Sigmoid colon (tissue), 6 donors: ENCODE measurements at regions not wholly inside any gene's neighbourhood (a gene's known extent, or its start where the extent isn't known, plus 50 kb on each side); places are given as distances from the start of the nearest gene placed in this dataset.

Source experiments
- DNase-seq: peaks from one replicate; pipeline ENCODE4 v3.0.0-alpha.2; 2019
- H3K27ac ChIP-seq, 4 donors: fragments of 200-600 bp; sonication (generic); one replicate each; pipeline ENCODE4 v1.5.1; 2016 to 2019; ENCODE audit warnings: mild to moderate bottlenecking in 1 of 4
- H3K27me3 ChIP-seq, 3 donors: fragments of 200-600 bp; sonication (generic); one replicate each; pipeline ENCODE4 v1.5.1; 2019; ENCODE audit warnings: mild to moderate bottlenecking in 1 of 3
- H3K36me3 ChIP-seq, 4 donors: fragments of 200-600 bp; sonication (generic); one replicate each; pipeline ENCODE4 v1.5.1; 2016 to 2019
- H3K4me1 ChIP-seq, 4 donors: fragments of 200-600 bp; sonication (generic); one replicate each; pipeline ENCODE4 v1.5.1; 2017 to 2019
- H3K4me3 ChIP-seq, 4 donors: fragments of 200-600 bp; sonication (generic); one replicate each; pipeline ENCODE4 v1.5.1; 2017 to 2019; ENCODE audit warnings: mild to moderate bottlenecking in 2 of 4, moderate library complexity in 1 of 4
- H3K9me3 ChIP-seq, 4 donors: fragments of 200-600 bp in 3 of 4; sonication (generic) in 3 of 4; one replicate each; pipeline versions ENCODE4 v1.5.1 to v1.6.1; 2013 to 2019
- EP300 ChIP-seq, 4 donors: sonication (generic); formaldehyde crosslinking; IDR thresholded peaks; one replicate each; pipeline ENCODE4 v1.6.1; 2017; ENCODE audit warnings: antibody characterized with exemption in 4 of 4
- POLR2A ChIP-seq, 2 donors: fragments of 450-650 bp; IDR thresholded peaks; one replicate each; pipeline ENCODE4 v1.6.1; 2016; ENCODE audit warnings: antibody characterized with exemption in 2 of 2, mild to moderate bottlenecking in 2 of 2, moderate library complexity in 2 of 2
- POLR2AphosphoS5 ChIP-seq, 4 donors: sonication (generic); formaldehyde crosslinking; IDR thresholded peaks; one replicate each; pipeline ENCODE4 v1.6.1; 2017; ENCODE audit warnings: antibody characterized with exemption in 4 of 4
- WGBS, 2 donors: extraction: QIAGEN DNeasy Blood & Tissue Kit; methylation state at CpG; one replicate each; pipeline ENCODE4 v1.1.7; 2013; 5-methylcytosine and 5-hydroxymethylcytosine counted together
- intact Hi-C: fragments of 100-400 bp; cut with DNase I; formaldehyde crosslinking; loops from one replicate; pipeline ENCODE4 v1.15.1; 2023
- TF ChIP-seq, protein P1 (sequence below), 4 experiments: fragments of 450-650 bp in 3 of 4; fragments of 200-600 bp in 1 of 4; IDR thresholded peaks; one replicate each; pipeline ENCODE4 v1.5.1; 2016 to 2019; ENCODE audit warnings: antibody characterized with exemption in 4 of 4, mild to moderate bottlenecking in 3 of 4, moderate library complexity in 2 of 4
- donor health status: healthy with polysubstance abuse.
- donor health status: healthy.

DNA sequence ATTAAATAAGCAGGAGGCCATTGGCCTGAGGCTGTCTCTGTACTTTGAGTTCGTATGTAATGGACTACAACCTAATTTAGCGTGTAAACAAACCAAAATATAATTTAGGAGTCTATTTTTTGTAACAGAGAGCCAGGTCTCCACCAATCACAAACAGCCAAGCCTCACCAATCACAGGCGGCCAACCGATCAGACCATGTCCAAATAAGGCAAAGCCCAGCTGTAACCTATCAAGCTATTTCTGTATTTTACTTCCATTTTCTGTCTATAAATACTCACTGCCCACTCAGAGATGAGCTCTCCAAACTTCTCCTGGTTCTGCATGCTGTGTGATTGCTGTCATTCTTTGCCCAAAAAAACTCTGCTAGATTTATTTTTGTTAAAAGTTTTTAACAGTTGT lies 322.7 kb downstream of the NPIPA8 start:
- Histone ChIP-seq H3K9me3 (no peaks in the 10 kb centered on the region), H3K4me1 (no peaks in the 10 kb centered on the region), H3K4me3 (no peak overlapping the region), H3K27me3 (peaks cover 0 to 5% (median 0%) of the 10 kb centered on the region in 3 donors), H3K27ac (no peak overlapping the region), H3K36me3 (no peaks in the 10 kb centered on the region)
- no peak for TF ChIP-seq POLR2A (IDR thresholded peaks at IDR 0.05)
- no peak for TF ChIP-seq EP300 (IDR thresholded peaks at IDR 0.05)
- TF ChIP-seq POLR2AphosphoS5 (IDR thresholded peaks at IDR 0.05), result no peak
- TF ChIP-seq, protein P1, sequence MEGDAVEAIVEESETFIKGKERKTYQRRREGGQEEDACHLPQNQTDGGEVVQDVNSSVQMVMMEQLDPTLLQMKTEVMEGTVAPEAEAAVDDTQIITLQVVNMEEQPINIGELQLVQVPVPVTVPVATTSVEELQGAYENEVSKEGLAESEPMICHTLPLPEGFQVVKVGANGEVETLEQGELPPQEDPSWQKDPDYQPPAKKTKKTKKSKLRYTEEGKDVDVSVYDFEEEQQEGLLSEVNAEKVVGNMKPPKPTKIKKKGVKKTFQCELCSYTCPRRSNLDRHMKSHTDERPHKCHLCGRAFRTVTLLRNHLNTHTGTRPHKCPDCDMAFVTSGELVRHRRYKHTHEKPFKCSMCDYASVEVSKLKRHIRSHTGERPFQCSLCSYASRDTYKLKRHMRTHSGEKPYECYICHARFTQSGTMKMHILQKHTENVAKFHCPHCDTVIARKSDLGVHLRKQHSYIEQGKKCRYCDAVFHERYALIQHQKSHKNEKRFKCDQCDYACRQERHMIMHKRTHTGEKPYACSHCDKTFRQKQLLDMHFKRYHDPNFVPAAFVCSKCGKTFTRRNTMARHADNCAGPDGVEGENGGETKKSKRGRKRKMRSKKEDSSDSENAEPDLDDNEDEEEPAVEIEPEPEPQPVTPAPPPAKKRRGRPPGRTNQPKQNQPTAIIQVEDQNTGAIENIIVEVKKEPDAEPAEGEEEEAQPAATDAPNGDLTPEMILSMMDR (IDR thresholded peaks at IDR 0.05), result no peak
- no peak for DNase-seq
- 82 to 86% methylated on average over 4 of the region's 4 CpGs for WGBS, 2 donors
- intact Hi-C loops, result no loop called here

DNA sequence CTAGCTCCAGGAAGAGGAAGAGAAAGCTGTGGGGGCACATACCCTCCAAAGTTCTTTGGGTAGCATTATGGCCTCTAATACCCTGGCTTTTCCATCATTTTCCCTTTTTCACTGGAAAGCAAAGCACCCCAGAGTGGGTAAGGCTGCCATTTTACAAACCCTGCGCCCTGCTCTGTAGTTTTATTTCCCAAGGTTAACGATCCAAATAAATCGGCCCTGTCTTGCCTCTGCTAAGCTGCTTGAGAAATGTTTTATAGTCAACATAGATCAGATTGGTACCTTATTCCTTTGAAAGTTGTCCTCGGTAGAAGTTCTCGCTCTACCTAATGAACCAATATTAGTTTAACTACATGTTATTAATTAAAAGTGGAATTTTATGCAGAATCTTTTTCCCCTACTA lies 328.2 kb downstream of the NPIPA8 start:
- TF ChIP-seq EP300 (IDR thresholded peaks at IDR 0.05) (no peak), POLR2AphosphoS5 (IDR thresholded peaks at IDR 0.05) (no peak), POLR2A (IDR thresholded peaks at IDR 0.05) (no peak)
- TF ChIP-seq, protein P1 (IDR thresholded peaks at IDR 0.05), result no peak
- Histone ChIP-seq H3K27ac (no peak overlapping the region), H3K36me3 (no peaks in the 10 kb centered on the region), H3K27me3 (no peaks in the 10 kb centered on the region), H3K9me3 (no peaks in the 10 kb centered on the region), H3K4me1 (no peaks in the 10 kb centered on the region), H3K4me3 (no peak overlapping the region)
- intact Hi-C loops, result no loop called here
- 75 to 85% methylated on average over 5 of the region's 5 CpGs for WGBS, 2 donors
- no peak for DNase-seq

DNA sequence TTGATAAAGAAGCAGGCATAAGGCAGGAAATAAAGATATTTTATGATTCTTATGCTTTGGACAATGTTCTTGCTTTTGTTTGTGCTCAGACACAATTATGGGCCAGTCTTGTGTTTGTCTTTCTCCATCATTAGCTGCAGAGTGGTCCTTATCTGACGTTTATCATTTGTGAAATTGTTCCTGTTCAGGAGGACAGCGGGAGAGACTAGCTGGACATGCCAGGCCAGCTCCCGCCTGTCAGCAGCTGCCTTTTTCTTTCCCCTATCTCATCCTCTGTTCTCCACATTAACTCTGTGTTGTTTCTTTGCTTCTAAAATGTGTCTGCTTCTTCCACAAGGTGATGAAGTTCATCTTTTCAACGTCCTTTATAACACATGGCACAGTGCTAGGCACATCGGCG lies 333.5 kb downstream of the NPIPA8 start:
- DNase-seq, result no peak
- TF ChIP-seq, protein P1 (IDR thresholded peaks at IDR 0.05), result no peak
- no peak for TF ChIP-seq POLR2AphosphoS5 (IDR thresholded peaks at IDR 0.05)
- TF ChIP-seq EP300 (IDR thresholded peaks at IDR 0.05), result no peak
- no peak for TF ChIP-seq POLR2A (IDR thresholded peaks at IDR 0.05)
- H3K27me3 ChIP-seq, result no peaks in the 10 kb centered on the region
- H3K4me3 ChIP-seq, result no peak overlapping the region
- 69 to 73% methylated on average over 6 of the region's 6 CpGs for WGBS, 2 donors
- H3K4me1 ChIP-seq, result no peaks in the 10 kb centered on the region
- intact Hi-C loops, result no loop called here
- no peaks in the 10 kb centered on the region for H3K9me3 ChIP-seq
- H3K36me3 ChIP-seq, result no peaks in the 10 kb centered on the region
- H3K27ac ChIP-seq, result no peak overlapping the region

DNA sequence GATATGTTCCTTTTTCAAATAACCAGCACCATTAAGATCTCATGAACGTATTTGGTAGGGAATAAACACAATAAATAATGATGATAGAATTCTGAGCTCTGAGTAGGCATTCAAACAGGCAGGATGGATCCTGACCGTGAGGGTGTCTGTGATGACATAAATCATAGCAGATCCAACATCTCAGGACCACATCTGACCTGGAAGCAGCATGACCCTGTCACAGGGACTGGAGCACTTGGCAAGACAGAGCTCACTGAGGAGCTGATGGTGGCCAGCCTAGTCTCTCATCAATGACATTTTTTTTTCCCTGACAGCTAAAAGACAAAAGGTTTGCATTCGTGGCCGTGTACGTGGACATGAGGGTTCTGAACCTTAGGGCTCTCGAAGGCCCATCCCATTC lies 337.5 kb downstream of the NPIPA8 start:
- H3K36me3 ChIP-seq, result no peaks in the 10 kb centered on the region
- no peaks in the 10 kb centered on the region for H3K4me1 ChIP-seq
- no peak for DNase-seq
- no peak for TF ChIP-seq EP300 (IDR thresholded peaks at IDR 0.05)
- TF ChIP-seq POLR2AphosphoS5 (IDR thresholded peaks at IDR 0.05), result no peak
- no peak for TF ChIP-seq POLR2A (IDR thresholded peaks at IDR 0.05)
- TF ChIP-seq, protein P1 (IDR thresholded peaks at IDR 0.05), result no peak
- no peak overlapping the region for H3K27ac ChIP-seq
- no peak overlapping the region for H3K4me3 ChIP-seq
- no peaks in the 10 kb centered on the region for H3K9me3 ChIP-seq
- WGBS, 2 donors, result 78% methylated on average over 6 of the region's 6 CpGs
- intact Hi-C loops, result no loop called here
- no peaks in the 10 kb centered on the region for H3K27me3 ChIP-seq

DNA sequence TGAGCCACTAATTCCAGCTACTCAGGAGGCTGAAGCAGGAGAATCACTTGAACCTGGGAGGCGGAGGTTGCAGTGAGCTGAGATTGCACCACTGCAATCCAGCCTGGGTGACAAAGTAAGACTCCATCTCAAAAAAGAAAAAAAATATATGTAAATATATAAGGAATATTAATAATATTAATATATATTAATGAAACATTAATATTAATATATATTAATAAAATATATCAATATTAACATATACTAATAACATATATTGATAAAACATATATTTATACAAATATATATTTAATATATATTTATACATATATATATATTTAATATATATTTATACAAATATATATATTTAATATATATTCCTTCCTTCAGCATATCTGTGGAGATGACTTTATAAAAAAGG lies 338.0 kb downstream of the NPIPA8 start:
- DNase-seq, result no peak
- Histone ChIP-seq H3K4me3 (no peak overlapping the region), H3K4me1 (no peaks in the 10 kb centered on the region), H3K36me3 (no peaks in the 10 kb centered on the region), H3K27me3 (no peaks in the 10 kb centered on the region), H3K9me3 (no peaks in the 10 kb centered on the region), H3K27ac (no peak overlapping the region)
- WGBS, 2 donors, result 90 to 98% methylated on average over 1 of the region's 1 CpG
- intact Hi-C loops, result no loop called here
- TF ChIP-seq, protein P1 (IDR thresholded peaks at IDR 0.05), result no peak
- no peak for TF ChIP-seq POLR2AphosphoS5 (IDR thresholded peaks at IDR 0.05)
- TF ChIP-seq POLR2A (IDR thresholded peaks at IDR 0.05), result no peak
- TF ChIP-seq EP300 (IDR thresholded peaks at IDR 0.05), result no peak
